Muscle of leg (tissue), 3 donors: ENCODE measurements at regions not wholly inside any gene's neighbourhood (a gene's known extent, or its start where the extent isn't known, plus 50 kb on each side); places are given as distances from the start of the nearest gene placed in this dataset.

Experiments used
- DNase-seq: peaks from one replicate; pipeline ENCODE4 v3.0.0; 2013
- H3K27ac ChIP-seq: one replicate; pipeline ENCODE4 v1.5.1; 2013; ENCODE audit warnings: mild to moderate bottlenecking, low read length, control low read depth
- H3K27me3 ChIP-seq: one replicate; pipeline ENCODE4 v1.6.1; 2013; ENCODE audit warnings: low read length; ENCODE audit not compliant: control insufficient read depth, insufficient read depth
- H3K36me3 ChIP-seq: one replicate; pipeline ENCODE4 v1.6.1; 2013; ENCODE audit warnings: low read length; ENCODE audit not compliant: control insufficient read depth, insufficient read depth
- H3K4me1 ChIP-seq: one replicate; pipeline ENCODE4 v1.6.1; 2013; ENCODE audit warnings: low read length; ENCODE audit not compliant: control insufficient read depth, insufficient read depth
- H3K4me3 ChIP-seq: one replicate; pipeline ENCODE4 v1.5.1; 2013; ENCODE audit warnings: low read length, control low read depth
- H3K9me3 ChIP-seq: replicated peaks from 2 replicates; pipeline ENCODE4 v1.6.1; 2013; ENCODE audit warnings: low read depth, low read length; ENCODE audit not compliant: control insufficient read depth
- WGBS: methylation state at CpG from one replicate; pipeline ENCODE4 v1.1.5; 2013; ENCODE audit warnings: missing lambda C conversion rate; ENCODE audit not compliant: insufficient coverage; 5-methylcytosine and 5-hydroxymethylcytosine counted together

DNA sequence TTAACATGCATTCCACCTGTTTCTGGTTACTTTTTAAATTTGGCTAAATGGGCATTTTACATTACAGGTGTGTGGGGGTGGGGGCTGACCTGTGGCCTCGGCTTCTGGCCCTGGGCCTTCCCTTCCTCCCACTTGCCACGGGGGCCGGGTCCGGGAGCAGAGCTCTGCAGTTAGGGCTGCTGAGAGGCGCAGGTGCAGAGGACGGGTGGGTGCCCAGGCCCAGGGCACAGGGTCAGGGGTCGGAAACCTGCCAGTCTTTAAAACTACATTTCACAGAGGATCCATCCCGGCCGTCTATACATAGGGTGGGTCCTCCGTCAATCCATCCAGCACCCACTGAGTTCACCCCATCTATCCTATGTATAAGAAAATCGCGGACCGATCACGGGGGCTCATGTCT is 106.5 kb upstream of the INSIG1 start:
- DNase-seq: no peak
- peaks cover 1% of the 10 kb centered on the region for H3K9me3 ChIP-seq
- peaks cover 4% of the 10 kb centered on the region for H3K4me1 ChIP-seq
- H3K36me3 ChIP-seq: no peaks in the 10 kb centered on the region
- H3K4me3 ChIP-seq: no peak overlapping the region
- 68% methylated on average over 8 of the region's 14 CpGs for WGBS
- peaks cover 22% of the 10 kb centered on the region for H3K27me3 ChIP-seq
- H3K27ac ChIP-seq: no peak overlapping the region

DNA sequence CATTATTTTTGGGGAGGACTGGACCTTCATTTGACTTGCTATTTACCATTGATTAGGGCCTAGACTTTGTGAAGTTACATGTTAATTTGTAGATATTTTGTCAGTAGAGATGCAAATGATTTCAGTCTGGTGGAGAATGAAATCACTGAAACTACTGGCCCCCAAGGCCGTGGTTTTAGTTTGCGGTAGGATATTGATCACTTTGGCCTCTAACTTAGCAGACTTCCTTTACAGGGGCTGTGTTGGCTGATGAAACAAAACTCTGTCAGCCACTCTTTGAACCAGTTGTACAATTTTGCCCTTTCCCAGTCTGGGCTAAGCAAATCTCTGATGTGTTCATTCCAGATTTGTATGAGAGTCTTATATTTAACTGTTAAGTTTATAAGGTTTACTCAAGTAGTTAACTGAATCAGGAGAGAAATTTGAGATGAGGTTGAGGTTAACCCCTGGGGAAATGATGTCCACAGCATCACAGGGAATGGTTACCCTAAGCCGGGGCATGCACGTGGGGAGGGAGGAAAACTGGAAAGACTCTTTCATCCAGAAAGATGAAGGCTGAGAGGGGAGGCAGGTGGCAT is 105.7 kb upstream of the INSIG1 start:
- H3K9me3 ChIP-seq: peaks cover 8% of the 10 kb centered on the region
- H3K36me3 ChIP-seq: no peaks in the 10 kb centered on the region
- no peak for DNase-seq
- no peak overlapping the region for H3K4me3 ChIP-seq
- H3K27ac ChIP-seq: no peak overlapping the region
- 43% methylated on average over 3 of the region's 4 CpGs for WGBS
- H3K27me3 ChIP-seq: peaks cover 22% of the 10 kb centered on the region
- peaks cover 4% of the 10 kb centered on the region for H3K4me1 ChIP-seq

DNA sequence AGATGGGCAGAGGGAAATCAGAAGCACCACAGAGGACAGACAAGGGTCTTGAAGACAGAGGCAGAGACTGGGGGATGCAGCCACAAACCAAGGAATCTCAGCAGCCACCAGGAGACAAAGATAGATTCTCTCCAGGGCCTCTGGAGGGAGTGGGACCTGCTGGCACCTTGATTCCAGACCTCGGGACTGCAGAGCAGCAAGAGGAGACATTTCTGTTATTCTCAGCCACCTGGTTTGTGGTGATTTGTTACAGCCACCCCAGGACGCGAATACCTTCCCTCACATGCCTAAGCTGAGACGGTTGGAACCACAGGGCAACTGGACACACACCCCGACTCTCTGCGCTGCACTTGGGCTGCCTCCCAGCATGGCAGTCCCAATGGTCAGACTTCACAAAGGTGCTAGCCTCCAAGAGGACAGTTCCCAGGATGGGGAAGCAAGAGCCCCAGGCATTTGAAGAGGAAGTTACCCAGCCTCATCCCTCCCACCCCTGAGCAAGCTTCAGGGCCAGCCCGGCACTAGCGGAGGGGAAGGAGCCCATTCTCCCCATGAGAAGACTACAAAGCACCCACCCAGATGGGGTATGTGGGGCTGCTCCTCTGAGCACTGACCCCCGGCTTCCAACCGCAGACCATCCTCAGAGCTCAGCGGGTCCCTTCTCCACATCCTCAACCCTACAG is 104.6 kb upstream of the INSIG1 start:
- WGBS: 78% methylated on average over 5 of the region's 11 CpGs
- peaks cover 22% of the 10 kb centered on the region for H3K27me3 ChIP-seq

DNA sequence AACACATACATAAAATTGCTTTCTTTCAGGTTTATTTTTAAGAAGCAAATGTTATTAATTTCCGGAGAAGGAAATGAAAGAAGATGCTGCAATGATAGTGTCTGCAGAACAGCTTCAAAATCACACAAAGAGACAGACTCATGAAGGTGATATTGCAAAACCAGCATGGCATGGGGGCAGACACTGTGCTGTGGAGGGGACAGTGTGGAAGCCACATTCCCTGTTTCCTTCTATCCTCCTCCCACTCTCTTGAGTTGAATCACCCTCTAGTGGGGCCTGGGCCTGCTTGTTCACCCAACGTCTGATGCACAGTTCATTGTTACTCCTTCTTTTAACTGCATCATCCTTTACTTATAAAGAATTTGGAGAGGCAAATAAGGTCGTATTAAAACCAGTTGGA is 104.0 kb upstream of the INSIG1 start:
- no peaks in the 10 kb centered on the region for H3K36me3 ChIP-seq
- no CpG with 5 or more reads among the region's 3 CpGs for WGBS
- H3K27me3 ChIP-seq: peaks cover 22% of the 10 kb centered on the region
- peaks cover 4% of the 10 kb centered on the region for H3K4me1 ChIP-seq
- DNase-seq: no peak
- no peak overlapping the region for H3K27ac ChIP-seq
- H3K9me3 ChIP-seq: peaks cover 9% of the 10 kb centered on the region
- H3K4me3 ChIP-seq: no peak overlapping the region

More for the DNA sequence above, 104.6 kb upstream of the INSIG1 start:
- Histone ChIP-seq H3K4me3 (no peak overlapping the region), H3K4me1 (peaks cover 4% of the 10 kb centered on the region), H3K27ac (no peak overlapping the region), H3K36me3 (no peaks in the 10 kb centered on the region), H3K9me3 (peaks cover 9% of the 10 kb centered on the region)
- no peak for DNase-seq

DNA sequence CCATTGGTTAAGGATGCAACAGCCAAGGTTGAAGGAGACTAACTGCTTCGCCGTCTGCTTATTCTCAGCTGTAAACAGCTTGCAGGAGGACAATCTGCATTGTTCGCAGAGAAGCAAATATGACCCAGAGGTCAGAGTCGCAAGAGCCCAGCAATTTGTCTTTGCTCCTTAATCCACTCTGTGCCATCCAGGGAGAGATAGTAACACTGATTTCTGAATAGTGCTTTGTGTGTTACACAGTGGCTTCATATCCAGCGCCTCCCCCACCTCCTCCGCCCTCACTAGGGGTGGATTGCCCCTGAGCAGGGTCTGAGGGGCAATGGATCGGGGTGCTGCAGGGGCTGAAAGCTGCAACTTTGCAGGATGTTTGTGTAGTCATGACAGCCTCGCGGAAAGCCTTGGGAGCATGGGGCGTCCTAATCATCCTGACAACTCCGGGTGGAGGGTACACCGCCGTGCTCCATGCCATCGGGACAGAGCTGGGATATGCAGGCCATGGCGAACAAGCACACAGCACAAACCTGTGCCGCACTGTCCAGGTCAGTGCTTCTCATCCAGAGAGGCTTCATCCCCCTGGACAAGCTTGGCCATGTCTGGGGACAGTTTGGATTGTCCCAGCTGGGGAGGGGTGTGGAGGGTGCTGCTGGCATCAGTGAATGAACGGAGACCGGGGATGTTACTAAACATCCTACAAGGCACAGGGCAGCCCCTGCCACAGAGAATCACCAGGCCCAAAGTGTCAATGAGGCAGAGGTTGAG is 103.1 kb upstream of the INSIG1 start:
- Histone ChIP-seq H3K27me3 (peaks cover 22% of the 10 kb centered on the region), H3K4me1 (peaks cover 4% of the 10 kb centered on the region), H3K9me3 (peaks cover 9% of the 10 kb centered on the region), H3K27ac (no peak overlapping the region), H3K4me3 (no peak overlapping the region), H3K36me3 (no peaks in the 10 kb centered on the region)
- no peak for DNase-seq
- 62% methylated on average over 14 of the region's 18 CpGs for WGBS

DNA sequence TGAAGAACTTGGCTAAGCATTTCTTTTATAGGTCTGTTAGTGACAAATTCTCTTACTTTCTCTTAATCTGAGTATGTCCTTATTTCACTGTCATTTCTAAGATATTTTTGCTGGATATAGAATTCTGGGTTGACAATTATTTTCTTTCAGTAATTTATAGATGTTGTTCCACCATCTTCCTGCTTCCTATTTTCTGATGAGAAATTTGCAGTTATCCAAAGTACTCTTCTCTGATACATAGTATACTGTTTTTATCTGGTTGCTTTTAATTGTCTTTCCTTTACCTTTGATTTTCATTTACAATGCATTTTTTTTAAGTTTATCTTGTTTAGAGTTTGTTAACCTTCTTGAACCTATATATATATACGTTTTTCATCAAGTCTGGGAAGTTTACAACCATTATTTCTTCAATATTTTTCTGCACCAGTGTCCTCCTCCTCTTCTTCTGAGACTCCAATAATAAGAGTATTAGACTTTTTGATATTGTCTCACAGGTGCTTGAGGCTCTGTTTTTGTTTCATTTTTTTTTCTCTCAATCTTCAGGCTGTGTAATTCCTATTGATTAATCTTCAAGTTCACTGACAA is 101.6 kb upstream of the INSIG1 start:
- Histone ChIP-seq H3K27ac (no peak overlapping the region), H3K4me3 (no peak overlapping the region), H3K36me3 (no peaks in the 10 kb centered on the region), H3K9me3 (peaks cover 9% of the 10 kb centered on the region), H3K27me3 (peaks cover 17% of the 10 kb centered on the region), H3K4me1 (no peaks in the 10 kb centered on the region)
- no peak for DNase-seq
- no CpG with 5 or more reads among the region's 1 CpG for WGBS

DNA sequence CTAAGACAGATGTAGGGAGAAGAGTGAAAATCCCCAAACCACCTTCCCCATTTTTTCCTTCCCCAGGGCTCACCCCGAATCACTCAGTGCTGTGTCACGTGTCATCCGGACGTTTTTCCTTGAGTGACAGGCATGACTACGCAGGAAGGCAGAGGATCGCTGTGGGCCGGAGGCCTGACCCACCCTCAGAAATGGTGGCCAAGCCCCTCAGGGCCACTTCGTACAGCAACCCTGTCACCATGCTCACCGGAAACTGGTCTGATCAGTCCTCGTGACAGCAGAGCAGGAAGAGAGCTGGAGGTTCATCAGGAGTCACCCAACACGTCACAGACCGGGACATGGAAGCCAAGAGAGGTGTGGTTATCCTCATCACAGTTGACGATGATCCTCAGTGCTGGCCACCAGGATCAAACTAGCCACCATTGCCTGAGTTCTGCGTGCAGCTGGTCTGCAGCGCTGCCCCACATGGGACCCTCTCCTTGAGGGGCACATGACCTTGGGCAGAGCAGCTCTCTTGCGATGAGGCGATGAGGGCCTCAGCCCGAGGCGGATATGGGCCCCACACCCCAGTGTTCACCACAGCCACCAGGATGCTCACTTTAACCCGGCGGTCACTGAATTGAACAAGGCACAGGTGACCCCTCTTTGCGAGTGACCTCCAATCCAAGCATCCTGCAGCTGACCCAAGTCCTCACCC is 99.3 kb upstream of the INSIG1 start:
- 90% methylated on average over 21 of the region's 22 CpGs for WGBS
- H3K36me3 ChIP-seq: no peaks in the 10 kb centered on the region

DNA sequence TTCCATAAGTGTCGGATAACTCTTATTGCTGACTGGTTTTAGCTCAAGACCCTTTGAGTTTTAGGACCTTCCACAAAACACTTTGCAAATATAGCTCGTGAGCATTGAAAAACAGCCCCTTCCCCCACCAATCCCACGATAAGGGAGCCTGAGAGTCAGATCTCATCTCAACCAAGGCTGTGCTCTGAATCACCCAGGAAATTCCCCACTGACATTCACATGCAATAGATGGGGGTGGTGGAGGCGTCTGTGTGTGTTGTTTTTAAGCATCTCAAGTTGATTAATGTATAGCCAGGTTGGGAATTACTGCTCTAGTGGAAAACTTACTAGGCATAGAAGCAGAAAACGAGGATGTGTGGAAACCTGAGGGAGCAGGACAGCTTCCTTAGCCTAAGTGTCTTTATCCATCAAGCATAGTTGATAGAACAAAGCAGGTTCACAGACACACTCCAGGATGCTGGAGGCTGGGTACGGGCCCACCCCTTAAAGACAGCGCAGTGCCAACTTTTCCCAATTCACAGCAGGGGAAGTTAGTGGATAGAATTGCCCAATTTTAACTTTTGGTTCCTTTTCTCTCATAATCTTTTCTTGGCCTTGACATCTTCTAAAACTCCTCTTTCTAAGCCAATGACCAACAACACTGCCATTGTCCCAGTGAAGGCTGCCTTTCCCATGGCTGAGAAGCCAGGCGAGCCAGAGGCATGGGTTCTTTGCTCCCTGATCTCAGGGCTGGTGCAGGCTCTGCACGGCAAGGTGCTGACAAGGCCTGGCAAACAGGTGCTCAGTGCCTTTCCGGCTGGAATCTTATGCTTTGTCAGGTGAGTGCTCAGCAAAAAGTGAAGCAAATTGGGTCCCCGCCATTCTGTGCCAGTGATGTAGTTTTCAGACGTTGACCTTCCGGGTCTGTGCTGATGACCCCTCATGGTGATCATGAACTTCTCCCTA is 98.5 kb upstream of the INSIG1 start:
- Histone ChIP-seq H3K4me3 (no peak overlapping the region), H3K9me3 (peaks cover 13% of the 10 kb centered on the region), H3K4me1 (no peaks in the 10 kb centered on the region), H3K27ac (no peak overlapping the region), H3K27me3 (peaks cover 4% of the 10 kb centered on the region), H3K36me3 (no peaks in the 10 kb centered on the region)
- WGBS: 85% methylated on average over 8 of the region's 13 CpGs
- DNase-seq: no peak

More for the DNA sequence above, 99.3 kb upstream of the INSIG1 start:
- H3K9me3 ChIP-seq: peaks cover 13% of the 10 kb centered on the region
- H3K27me3 ChIP-seq: peaks cover 5% of the 10 kb centered on the region
- no peak for DNase-seq
- H3K4me3 ChIP-seq: no peak overlapping the region
- no peak overlapping the region for H3K27ac ChIP-seq
- H3K4me1 ChIP-seq: no peaks in the 10 kb centered on the region

DNA sequence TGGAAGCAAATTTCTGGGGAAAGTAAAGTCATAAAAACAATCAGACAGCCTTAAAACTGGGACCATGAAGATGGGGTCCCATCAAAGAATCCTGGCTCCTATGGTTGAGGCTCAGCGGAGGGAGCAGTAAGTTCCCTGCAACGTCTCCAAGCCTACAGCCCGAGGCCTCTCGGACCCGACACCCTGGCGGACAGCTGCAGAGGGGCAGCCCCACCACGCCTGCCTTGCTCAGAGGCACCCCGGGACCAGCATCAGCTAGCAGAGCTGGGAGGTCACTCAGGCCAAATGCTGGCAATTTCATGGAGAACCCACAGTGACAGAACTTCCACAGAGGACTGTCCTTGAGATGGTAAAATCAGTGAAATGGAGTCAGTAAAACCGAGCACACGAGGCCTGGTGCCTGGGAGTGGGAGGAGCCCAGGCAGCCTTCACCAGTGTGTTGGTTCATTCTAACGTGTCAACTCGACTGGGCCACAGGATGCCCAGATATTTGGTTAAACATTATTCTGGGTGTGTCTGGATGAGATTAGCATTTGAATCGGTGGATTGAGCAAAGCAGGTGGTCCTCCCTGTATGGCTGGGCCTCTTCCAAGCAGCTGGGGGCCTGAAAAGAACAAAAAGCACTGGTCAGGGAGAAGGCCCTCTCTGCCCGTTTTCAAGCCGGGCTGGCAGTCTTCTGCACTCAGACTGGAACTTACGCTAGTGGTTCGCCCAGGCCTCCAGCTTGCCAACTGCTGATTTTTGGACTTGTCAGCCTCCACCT is 96.2 kb upstream of the INSIG1 start:
- Histone ChIP-seq H3K9me3 (peaks cover 10% of the 10 kb centered on the region), H3K27me3 (no peaks in the 10 kb centered on the region), H3K4me3 (no peak overlapping the region), H3K36me3 (no peaks in the 10 kb centered on the region), H3K27ac (no peak overlapping the region), H3K4me1 (peaks cover 13% of the 10 kb centered on the region)
- 81% methylated on average over 17 of the region's 17 CpGs for WGBS
- no peak for DNase-seq
